Limb (tissue), 2 donors: ENCODE measurements at regions not wholly inside any gene's neighbourhood (a gene's known extent, or its start where the extent isn't known, plus 50 kb on each side); places are given as distances from the start of the nearest gene placed in this dataset.

Source experiments
- DNase-seq, 2 donors: peaks; one replicate each; pipeline ENCODE4 v3.0.0-alpha.2; 2016; ENCODE audit errors: extremely low spot score in 2 of 2

- no peak for DNase-seq
Measured at GRCh38 chr6:2432292-2432691, 186.9 kb upstream of the GMDS start.

DNA sequence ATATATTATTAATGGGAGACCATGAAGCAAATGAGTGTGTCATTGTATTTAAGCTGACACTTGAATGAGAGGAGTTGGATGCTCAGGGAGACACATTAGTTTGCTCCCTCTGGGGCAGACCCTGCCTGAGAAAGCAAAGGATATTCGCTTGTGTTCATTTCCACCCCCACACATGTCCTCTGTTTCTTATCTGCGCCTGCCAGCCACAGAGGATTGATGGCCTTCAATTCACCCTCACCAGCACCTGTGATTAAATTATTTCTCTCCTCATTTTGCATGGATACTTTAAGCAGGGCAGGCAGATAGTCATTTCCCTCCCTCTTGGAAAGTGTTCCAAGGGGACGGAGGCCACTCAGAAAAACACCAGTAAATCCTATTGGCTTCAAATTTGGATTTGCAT is 185.2 kb upstream of the GMDS start:
- DNase-seq, result no peak

GRCh38 chr6:2429460-2429859 is 184.1 kb upstream of the GMDS start:
- DNase-seq, result no peak

DNA sequence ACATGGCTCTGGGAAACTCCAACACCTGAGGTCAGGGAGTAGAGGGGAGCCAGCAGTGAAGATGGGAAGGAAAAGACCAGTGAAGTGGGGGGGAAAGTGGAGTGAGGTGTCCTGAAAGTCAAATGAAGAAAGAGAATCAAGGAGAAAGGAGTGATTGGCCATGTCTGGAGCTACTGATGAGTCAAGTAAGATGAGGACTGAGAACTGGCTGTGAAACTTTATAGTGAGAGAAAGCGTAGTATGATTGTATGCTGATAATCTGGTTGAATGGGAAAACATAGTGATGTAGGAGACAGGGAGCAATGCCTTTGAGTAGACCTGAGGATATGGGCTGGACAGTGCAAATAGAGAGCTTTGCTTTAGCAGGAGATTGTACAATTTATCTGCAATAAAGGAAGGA is 183.6 kb upstream of the GMDS start:
- no peak for DNase-seq

DNA sequence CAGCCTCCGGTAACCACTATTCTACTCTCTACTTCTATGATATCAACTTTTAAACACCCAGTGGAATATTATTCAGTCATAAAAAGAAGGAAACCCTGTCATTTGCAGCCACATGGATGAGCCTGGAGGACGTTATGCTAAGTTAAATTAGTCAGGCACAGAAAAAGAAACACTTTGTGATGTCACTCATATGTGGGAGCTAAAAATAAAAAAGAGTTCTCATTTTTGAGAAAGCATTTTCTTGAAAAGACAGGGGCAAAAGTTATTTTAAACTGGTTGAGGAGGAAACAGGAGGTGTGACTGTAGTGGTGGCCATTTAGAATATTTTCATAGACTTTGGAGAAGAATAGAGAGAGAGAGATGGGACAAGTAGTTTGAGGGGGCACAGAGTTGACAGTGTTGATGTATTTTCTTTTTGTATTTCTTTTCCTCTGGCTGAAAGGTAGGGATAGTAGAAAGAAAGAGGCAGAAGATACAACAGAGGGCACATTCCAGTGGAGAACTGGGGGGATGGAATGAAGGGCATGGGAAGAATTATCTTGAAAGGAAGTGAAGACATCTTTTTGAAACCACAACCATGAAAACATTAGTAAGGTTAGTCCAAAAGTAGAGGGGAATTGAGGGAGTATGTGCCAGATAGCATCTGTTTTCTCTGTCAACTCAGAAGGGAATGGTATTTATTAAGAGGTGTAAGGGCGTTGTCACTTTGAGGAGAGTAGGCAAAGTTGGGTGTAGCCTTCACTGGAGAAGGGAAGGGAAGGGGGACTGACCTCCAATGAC is 181.3 kb upstream of the GMDS start:
- DNase-seq, result no peak

DNA sequence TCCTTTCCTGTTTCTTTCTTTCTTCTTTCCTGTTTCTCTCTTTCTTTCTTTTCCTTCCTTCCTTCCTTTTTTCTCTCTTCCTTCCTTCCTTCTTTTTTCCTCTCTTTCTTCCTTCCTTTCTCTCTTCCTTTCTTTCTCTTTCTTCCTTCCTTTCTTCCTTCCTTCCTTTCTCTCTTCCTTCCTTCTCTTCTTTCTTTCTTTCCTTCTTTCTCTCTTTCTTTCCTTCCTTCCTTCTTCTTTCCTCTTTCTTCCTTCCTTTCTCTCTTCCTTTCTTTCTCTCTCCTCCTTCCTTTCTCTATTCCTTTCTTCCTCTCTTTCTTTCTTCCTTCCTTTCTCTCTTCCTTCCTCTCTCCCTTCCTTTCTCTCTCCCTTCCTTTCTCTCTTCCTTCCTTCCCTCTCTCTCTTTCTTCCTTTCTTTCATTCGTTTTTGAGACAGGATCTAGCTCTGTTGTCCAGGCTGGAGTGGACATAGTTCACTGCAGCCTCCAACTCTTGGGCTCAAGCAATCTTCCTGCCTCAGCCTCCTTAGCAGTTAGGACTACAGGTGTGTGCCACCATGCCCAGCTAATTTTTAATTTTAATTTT is 170.8 kb upstream of the GMDS start:
- DNase-seq, result no peak

GRCh38 chr6:2414885-2415547 is 169.6 kb upstream of the GMDS start:
- DNase-seq, result no peak

- no peak for DNase-seq
Measured at GRCh38 chr6:2412731-2413130, 167.3 kb upstream of the GMDS start.

DNA sequence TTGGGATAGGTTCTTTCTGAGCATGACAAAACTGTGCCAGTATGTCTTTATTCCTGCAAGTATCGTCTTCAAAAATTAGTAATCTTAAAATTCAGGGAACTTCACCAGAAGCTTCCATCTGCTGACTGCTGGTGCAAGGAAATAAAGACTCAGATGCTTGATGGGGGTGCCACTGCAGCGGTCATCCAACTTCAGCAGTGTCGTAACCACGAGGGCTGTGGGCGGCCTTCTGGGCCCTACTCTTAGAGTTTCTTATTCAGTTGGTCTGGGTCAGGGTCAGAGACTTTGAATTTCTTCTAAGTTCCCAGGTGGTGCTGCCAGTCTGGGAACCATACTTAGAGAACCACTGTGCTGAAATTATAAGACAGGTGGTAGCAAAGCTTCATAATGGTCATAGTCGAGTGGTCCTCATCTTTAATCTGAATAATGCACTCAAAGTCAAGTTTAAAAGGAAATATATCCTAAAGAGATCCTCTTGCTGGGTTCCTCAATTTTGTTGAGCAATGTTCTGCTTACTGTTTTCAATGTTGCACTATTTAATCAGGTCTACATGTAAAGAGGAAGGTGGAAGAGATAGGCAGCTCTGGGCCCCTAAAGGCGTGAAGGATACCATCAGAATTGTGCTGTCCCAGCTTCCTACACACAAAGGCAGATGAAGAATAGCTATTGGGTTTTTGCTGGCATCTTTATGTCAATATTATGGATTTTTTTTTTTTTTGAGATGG is 165.4 kb upstream of the GMDS start:
- DNase-seq, result no peak

DNA sequence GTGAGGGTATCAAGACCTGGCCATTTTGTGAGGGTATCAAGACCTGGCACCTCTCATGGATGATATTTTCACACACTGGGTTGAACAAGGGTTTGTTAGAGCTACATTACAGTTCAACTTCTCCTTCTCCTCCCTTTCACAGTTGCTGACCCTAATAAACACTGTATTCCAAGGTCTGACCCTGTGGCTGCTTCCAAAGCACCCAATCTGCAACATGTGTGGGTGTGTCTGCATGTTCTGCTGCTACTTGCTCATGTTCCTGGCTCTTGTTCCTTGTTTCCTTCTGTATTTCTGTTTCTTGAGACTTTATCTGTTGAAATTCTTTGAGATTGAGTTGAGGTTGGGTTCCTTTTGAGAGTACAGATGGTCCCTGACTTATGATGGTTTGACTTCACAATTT is 162.1 kb upstream of the GMDS start:
- no peak for DNase-seq

DNA sequence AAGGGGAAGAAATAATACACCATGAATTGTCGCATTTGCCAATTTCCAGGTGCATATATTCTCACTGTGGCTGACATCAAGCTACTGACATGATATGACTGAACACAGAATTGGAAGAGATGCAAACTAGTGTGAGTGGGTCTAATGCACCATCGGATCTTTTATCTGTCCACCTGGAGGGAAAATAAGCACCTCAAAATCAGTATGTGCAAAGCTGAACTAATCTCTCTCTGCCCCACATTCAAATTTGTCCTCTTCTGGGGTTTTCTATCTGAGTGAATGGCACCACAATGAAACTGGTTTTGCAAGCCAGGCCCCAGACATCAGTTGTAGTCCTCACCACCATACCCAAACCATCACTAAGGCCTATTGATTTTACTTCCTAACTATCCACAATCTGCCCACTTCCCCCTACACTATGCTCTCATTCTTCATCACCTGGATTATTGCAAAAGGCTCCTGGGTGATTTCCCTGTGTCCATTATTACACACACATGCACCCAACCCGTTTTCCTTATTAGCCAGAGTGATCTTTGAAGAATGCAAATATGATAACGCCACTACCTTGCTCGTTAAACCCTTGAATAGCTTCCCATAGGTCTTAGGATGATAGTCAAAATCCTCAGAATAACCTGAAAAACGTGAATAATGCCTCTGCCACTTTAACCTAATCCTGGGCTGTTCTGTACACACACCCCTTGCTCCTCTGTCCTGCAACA is 159.0 kb upstream of the GMDS start:
- no peak for DNase-seq

GRCh38 chr6:2403546-2403945 is 158.1 kb upstream of the GMDS start:
- no peak for DNase-seq

GRCh38 chr6:2396846-2397630 is 151.6 kb upstream of the GMDS start:
- DNase-seq, result peak; percentile 53 to 77

- peak in 1 of 2 donors; percentile 32 for DNase-seq
Measured at GRCh38 chr6:2396042-2396657, 150.7 kb upstream of the GMDS start.

GRCh38 chr6:2388554-2389324 is 143.3 kb upstream of the GMDS start:
- no peak for DNase-seq

GRCh38 chr6:2387445-2387844 is 142.0 kb upstream of the GMDS start:
- no peak for DNase-seq

GRCh38 chr6:2385471-2385983 is 140.1 kb upstream of the GMDS start:
- peak in 1 of 2 donors; percentile 24 for DNase-seq

DNA sequence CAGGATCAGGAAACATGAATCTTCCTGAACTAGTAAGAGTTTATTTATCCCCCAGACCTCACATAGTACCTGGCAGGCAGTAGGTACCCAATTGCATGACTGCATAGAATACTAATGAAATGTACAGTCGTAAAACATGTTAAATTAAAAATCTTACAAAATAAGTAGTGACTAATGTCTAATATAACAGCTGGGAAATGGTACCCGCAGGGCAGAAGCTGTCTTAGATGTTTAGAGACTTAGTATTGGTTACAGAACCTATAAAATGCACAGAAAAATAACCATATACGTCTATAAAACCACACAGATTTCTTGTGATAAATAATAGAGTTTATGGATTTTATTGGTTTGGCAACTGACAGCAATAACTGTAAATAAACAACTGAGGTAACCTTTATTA is 139.1 kb upstream of the GMDS start:
- DNase-seq, result no peak
